Gastroesophageal sphincter (tissue), 3 donors: ENCODE measurements at regions not wholly inside any gene's neighbourhood (a gene's known extent, or its start where the extent isn't known, plus 50 kb on each side); places are given as distances from the start of the nearest gene placed in this dataset.

Experiments used
- CTCF ChIP-seq, 4 experiments: fragments of 200-600 bp in 2 of 4; fragments of 450-650 bp in 2 of 4; sonication (generic) in 1 of 4; IDR thresholded peaks; one replicate each; pipeline ENCODE4 v1.5.1; 2017 to 2019; ENCODE audit warnings: antibody characterized with exemption in 4 of 4, mild to moderate bottlenecking in 2 of 4, moderate library complexity in 2 of 4
- EP300 ChIP-seq: sonication (generic); formaldehyde crosslinking; IDR thresholded peaks from one replicate; pipeline ENCODE4 v1.6.1; 2017; ENCODE audit warnings: antibody characterized with exemption, mild to moderate bottlenecking
- POLR2A ChIP-seq, 2 donors: fragments of 450-650 bp; IDR thresholded peaks; one replicate each; pipeline ENCODE4 v1.6.1; 2017; ENCODE audit warnings: antibody characterized with exemption in 2 of 2, mild to moderate bottlenecking in 2 of 2, moderate library complexity in 1 of 2
- POLR2AphosphoS5 ChIP-seq: sonication (generic); formaldehyde crosslinking; IDR thresholded peaks from one replicate; pipeline ENCODE4 v1.6.1; 2017; ENCODE audit warnings: antibody characterized with exemption

- TF ChIP-seq CTCF (IDR thresholded peaks at IDR 0.05) (no peak), POLR2A (IDR thresholded peaks at IDR 0.05) (no peak), POLR2AphosphoS5 (no peak), EP300 (no peak)
Observed at GRCh38 chr2:190748966-190749365, 100.1 kb downstream of the NAB1 start.
